Body of pancreas (tissue), 4 donors: ENCODE measurements at regions not wholly inside any gene's neighbourhood (a gene's known extent, or its start where the extent isn't known, plus 50 kb on each side); places are given as distances from the start of the nearest gene placed in this dataset.
"Not testable (repeated sequence)": the region's sequence is repeated elsewhere in the genome, so short reads cannot be mapped to it uniquely, and the experiment has no call there.

Experiments used
- ATAC-seq: fragments of 150-250 bp; one replicate; pipeline ENCODE4 v1.9.1; 2016
- DNase-seq, 4 donors: peaks; one replicate each; pipeline ENCODE4 v3.0.0-alpha.2; 2019
- H3K27ac ChIP-seq, 4 donors: fragments of 200-600 bp; sonication (generic); 1 replicate in 3 of 4; 2 replicates in 1 of 4; pipeline versions ENCODE4 v1.5.1 to v1.6.1; 2016 to 2019; ENCODE audit warnings: mild to moderate bottlenecking in 1 of 4, mixed read lengths in 1 of 4, moderate library complexity in 1 of 4
- H3K27me3 ChIP-seq, 2 donors: fragments of 200-600 bp; sonication (generic); one replicate each; pipeline ENCODE4 v1.6.0; 2016; ENCODE audit warnings: mild to moderate bottlenecking in 1 of 2
- H3K36me3 ChIP-seq, 2 donors: fragments of 200-600 bp; sonication (generic); replicated peaks in 1 of 2; 2 replicates each; pipeline ENCODE4 v1.5.1; 2016; ENCODE audit warnings: low read depth in 2 of 2; ENCODE audit not compliant: insufficient read depth in 1 of 2
- H3K4me1 ChIP-seq: fragments of 200-600 bp; sonication (generic); one replicate; pipeline ENCODE4 v1.6.0; 2016
- H3K4me3 ChIP-seq, 2 donors: fragments of 200-600 bp; sonication (generic); 1 replicate in 1 of 2; 2 replicates in 1 of 2; pipeline ENCODE4 v1.5.1; 2016 to 2019
- H3K9me3 ChIP-seq, 3 donors: fragments of 200-600 bp; sonication (generic); 1 replicate in 2 of 3; 2 replicates in 1 of 3; pipeline ENCODE4 v1.5.1; 2016
- WGBS, 2 donors: methylation state at CpG; one replicate each; pipeline ENCODE4 v1.1.5; 2017; 5-methylcytosine and 5-hydroxymethylcytosine counted together
- intact Hi-C: fragments of 100-400 bp; cut with DNase I; formaldehyde crosslinking; loops from one replicate; pipeline ENCODE4 v1.15.1; 2023

DNA sequence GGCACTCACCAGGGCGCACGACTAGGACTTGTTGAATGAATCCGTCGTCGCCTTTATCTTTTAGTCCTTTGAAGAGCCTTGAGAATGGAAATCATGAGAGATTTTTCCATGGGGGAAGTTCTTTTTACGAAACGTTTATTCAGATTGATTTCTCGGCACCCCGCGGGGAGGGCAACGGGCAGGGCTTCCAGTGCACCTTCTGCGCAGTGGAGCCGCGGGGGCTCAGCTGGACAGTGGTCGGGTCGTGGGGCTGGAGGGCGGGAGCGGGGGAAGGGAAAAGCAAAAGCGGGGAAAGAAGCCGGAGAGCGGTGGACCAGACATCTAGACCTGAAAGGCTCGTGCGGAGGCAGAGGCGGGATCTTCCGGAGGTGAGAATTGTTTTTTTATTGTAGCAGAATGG is 50.6 kb upstream of the NBPF20 start:
- WGBS, 2 donors: 2 to 4% methylated on average over 20 of the region's 25 CpGs
- not testable (repeated sequence) for ATAC-seq, DNase-seq

DNA sequence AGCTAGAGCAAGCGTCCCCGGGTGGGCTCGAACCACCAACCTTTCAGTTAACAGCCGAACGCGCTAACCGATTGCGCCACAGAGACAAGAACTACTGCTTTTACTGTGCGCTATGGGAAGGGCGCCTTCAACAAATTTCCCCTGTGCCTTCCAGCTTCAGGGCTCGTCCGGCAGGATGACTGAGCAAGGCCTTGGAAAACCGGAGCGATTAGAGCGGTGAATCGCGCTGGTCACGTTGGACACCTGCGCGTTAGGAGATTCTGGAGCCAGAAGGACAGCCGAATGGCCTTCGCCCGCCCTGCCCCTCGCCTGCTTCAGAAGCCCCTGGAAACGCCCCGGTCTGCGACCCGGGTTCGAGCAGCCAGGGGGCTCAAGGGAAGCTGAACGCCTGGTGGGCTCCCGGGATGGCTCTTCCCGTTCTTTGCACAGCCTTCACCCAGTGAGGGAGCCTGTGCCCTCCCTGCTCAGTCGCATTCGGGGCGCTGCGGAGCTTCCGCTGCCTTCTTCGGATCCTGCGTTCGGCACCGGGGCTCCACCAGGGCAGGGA is 50.0 kb upstream of the NBPF20 start:
- WGBS, 2 donors: 12 to 52% methylated on average over 10 to 24 of the region's 41 CpGs
- not testable (repeated sequence) for H3K4me3 ChIP-seq

More for the DNA sequence above, 50.6 kb upstream of the NBPF20 start:
- H3K9me3 ChIP-seq, H3K4me1 ChIP-seq, H3K4me3 ChIP-seq, H3K36me3 ChIP-seq, H3K27me3 ChIP-seq, intact Hi-C loops, H3K27ac ChIP-seq: not testable (repeated sequence)

More for the DNA sequence above, 50.0 kb upstream of the NBPF20 start:
- DNase-seq, H3K27me3 ChIP-seq, H3K4me1 ChIP-seq, H3K9me3 ChIP-seq, H3K27ac ChIP-seq, ATAC-seq, H3K36me3 ChIP-seq, intact Hi-C loops: not testable (repeated sequence)
